ENCODE measurements at regions not wholly inside any gene's neighbourhood (a gene's known extent, or its start where the extent isn't known, plus 50 kb on each side); places are given as distances from the start of the nearest gene placed in this dataset.

GRCh38 chr5:1951165-1951816, 68.6 kb upstream of the IRX4 start:
- no peak for DNase-seq (ENCODE audit: low read depth)
- TF ChIP-seq CTCF (conservative IDR thresholded peaks at IDR 0.05; ENCODE audit: low read length) = no peak

GRCh38 chr5:1950708-1951103, 68.0 kb upstream of the IRX4 start:
- TF ChIP-seq CTCF (conservative IDR thresholded peaks at IDR 0.05; ENCODE audit: low read length) = no peak
- H3K4me3 ChIP-seq (ENCODE audit: low read length) = no peak overlapping the region
- DNase-seq (ENCODE audit: low read depth) = no peak

More at GRCh38 chr5:1951165-1951816, 68.6 kb upstream of the IRX4 start:
- no peak overlapping the region for H3K4me3 ChIP-seq (ENCODE audit: low read length)

- TF ChIP-seq CTCF (conservative IDR thresholded peaks at IDR 0.05; ENCODE audit: low read length) = no peak
- DNase-seq (ENCODE audit: low read depth) = no peak
- no peak overlapping the region for H3K4me3 ChIP-seq (ENCODE audit: low read length)
Observed at GRCh38 chr5:1950096-1950707, 67.5 kb upstream of the IRX4 start.

GRCh38 chr5:1949253-1949652, 66.5 kb upstream of the IRX4 start:
- no peak overlapping the region for H3K4me3 ChIP-seq (ENCODE audit: low read length)
- no peak for TF ChIP-seq CTCF (conservative IDR thresholded peaks at IDR 0.05; ENCODE audit: low read length)
- no peak for DNase-seq (ENCODE audit: low read depth)

- no peak overlapping the region for H3K4me3 ChIP-seq (ENCODE audit: low read length)
- no peak for TF ChIP-seq CTCF (conservative IDR thresholded peaks at IDR 0.05; ENCODE audit: low read length)
- DNase-seq (ENCODE audit: low read depth) = no peak
Observed at GRCh38 chr5:1948663-1949191, 66.0 kb upstream of the IRX4 start.

- no peak for DNase-seq (ENCODE audit: low read depth)
- no peak for TF ChIP-seq CTCF (conservative IDR thresholded peaks at IDR 0.05; ENCODE audit: low read length)
- H3K4me3 ChIP-seq (ENCODE audit: low read length) = no peak overlapping the region
Observed at GRCh38 chr5:1948111-1948510, 65.4 kb upstream of the IRX4 start.

- no peak for DNase-seq (ENCODE audit: low read depth)
- no peak overlapping the region for H3K4me3 ChIP-seq (ENCODE audit: low read length)
- no peak for TF ChIP-seq CTCF (conservative IDR thresholded peaks at IDR 0.05; ENCODE audit: low read length)
Observed at GRCh38 chr5:1946776-1947175, 64.1 kb upstream of the IRX4 start.

All from AG10803 (cell line).